ENCODE measurements at regions not wholly inside any gene's neighbourhood (a gene's known extent, or its start where the extent isn't known, plus 50 kb on each side); places are given as distances from the start of the nearest gene placed in this dataset.

DNA sequence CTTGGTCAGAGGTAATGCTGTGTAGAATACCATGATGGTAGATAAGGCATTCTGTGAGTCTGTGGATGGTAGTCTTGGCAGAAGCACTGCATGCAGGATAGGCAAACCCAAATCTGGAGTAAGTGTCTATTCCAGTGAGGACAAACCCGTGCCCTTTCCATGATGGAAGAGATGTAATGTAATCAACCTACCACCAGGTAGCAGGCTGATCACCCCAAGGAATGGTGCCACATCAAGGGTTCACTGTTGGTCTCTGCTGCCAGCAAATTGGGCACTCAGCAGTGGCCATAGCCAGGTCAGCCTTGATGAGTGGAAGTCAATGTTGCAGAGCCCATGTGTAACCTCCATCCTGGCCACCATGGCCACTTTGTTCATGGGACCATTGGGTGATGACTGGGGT lies 155.0 kb downstream of the RAP2A start:
- Histone ChIP-seq H4K20me1 (ENCODE audit: insufficient read depth, poor library complexity, severe bottlenecking) (no peaks in the 10 kb centered on the region), H2AFZ (no peak overlapping the region), H3K9me2 (replicated peaks; ENCODE audit: insufficient read depth) (no peaks in the 10 kb centered on the region), H3K27me3 (no peaks in the 10 kb centered on the region), H3K4me1 (ENCODE audit: insufficient read depth) (peaks cover 9% of the 10 kb centered on the region), H3K79me2 (no peaks in the 10 kb centered on the region), H3K9me3 (ENCODE audit: low read depth) (no peaks in the 10 kb centered on the region), H3K36me3 (replicated peaks; ENCODE audit: insufficient read depth, low read depth) (no peaks in the 10 kb centered on the region), H3K4me3 (no peak overlapping the region), H3K27ac (no peak overlapping the region), H3K4me2 (no peak overlapping the region)
- no peak for DNase-seq (ENCODE audit: low spot score)
- 88% methylated on average over 1 of the region's 1 CpG for WGBS (ENCODE audit: low lambda C conversion rate, missing lambda C conversion rate)
- TF ChIP-seq, protein P1, sequence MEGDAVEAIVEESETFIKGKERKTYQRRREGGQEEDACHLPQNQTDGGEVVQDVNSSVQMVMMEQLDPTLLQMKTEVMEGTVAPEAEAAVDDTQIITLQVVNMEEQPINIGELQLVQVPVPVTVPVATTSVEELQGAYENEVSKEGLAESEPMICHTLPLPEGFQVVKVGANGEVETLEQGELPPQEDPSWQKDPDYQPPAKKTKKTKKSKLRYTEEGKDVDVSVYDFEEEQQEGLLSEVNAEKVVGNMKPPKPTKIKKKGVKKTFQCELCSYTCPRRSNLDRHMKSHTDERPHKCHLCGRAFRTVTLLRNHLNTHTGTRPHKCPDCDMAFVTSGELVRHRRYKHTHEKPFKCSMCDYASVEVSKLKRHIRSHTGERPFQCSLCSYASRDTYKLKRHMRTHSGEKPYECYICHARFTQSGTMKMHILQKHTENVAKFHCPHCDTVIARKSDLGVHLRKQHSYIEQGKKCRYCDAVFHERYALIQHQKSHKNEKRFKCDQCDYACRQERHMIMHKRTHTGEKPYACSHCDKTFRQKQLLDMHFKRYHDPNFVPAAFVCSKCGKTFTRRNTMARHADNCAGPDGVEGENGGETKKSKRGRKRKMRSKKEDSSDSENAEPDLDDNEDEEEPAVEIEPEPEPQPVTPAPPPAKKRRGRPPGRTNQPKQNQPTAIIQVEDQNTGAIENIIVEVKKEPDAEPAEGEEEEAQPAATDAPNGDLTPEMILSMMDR (IDR thresholded peaks at IDR 0.05; ENCODE audit: poor library complexity), result no peak
- TF ChIP-seq EZH2 (IDR thresholded peaks at IDR 0.05; ENCODE audit: borderline replicate concordance) (no peak), EZH2phosphoT487 (IDR thresholded peaks at IDR 0.05; ENCODE audit: low read depth, severe bottlenecking, unreplicated experiment) (no peak)

DNA sequence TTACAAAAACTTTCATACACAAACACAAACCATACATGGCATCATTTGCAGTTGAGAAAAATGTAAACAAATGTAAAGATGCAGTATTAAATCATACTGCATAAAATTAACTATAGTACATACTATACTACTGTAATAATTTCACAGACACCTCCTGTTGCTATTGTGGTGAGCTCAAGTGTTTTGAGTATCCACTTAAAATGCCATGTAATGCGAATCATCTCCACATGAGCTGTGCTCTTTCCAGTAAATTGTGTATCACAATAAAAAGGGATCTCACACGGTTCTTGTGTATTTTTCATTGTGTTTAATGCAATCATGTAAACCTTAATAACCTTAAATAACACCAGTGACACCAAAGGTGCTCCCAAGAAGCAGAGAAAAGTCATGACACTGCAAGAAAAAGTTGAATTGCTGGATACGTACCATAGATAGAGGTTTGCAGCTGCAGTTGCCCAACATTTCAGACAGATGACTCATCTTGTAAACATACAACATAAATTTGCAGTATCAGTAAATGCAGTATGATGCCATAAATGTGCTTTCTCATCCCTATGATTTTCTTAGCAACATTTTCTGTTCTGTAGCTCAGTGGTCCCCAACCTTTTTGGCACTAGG lies 166.6 kb downstream of the RAP2A start:
- Histone ChIP-seq H3K9me2 (replicated peaks; ENCODE audit: insufficient read depth) (no peaks in the 10 kb centered on the region), H3K79me2 (no peaks in the 10 kb centered on the region), H3K27ac (no peak overlapping the region), H3K27me3 (no peaks in the 10 kb centered on the region), H3K36me3 (replicated peaks; ENCODE audit: insufficient read depth, low read depth) (no peaks in the 10 kb centered on the region), H2AFZ (no peak overlapping the region), H3K4me1 (ENCODE audit: insufficient read depth) (no peaks in the 10 kb centered on the region), H3K9me3 (ENCODE audit: low read depth) (no peaks in the 10 kb centered on the region), H3K4me3 (no peak overlapping the region), H4K20me1 (ENCODE audit: insufficient read depth, poor library complexity, severe bottlenecking) (no peaks in the 10 kb centered on the region), H3K4me2 (no peak overlapping the region)
- TF ChIP-seq, protein P1 (IDR thresholded peaks at IDR 0.05; ENCODE audit: poor library complexity), result no peak
- TF ChIP-seq EZH2phosphoT487 (IDR thresholded peaks at IDR 0.05; ENCODE audit: low read depth, severe bottlenecking, unreplicated experiment) (no peak), EZH2 (IDR thresholded peaks at IDR 0.05; ENCODE audit: borderline replicate concordance) (no peak)
- peak; percentile 54 for DNase-seq (ENCODE audit: low spot score)
- WGBS (ENCODE audit: low lambda C conversion rate, missing lambda C conversion rate), result 52% methylated on average over 3 of the region's 3 CpGs

DNA sequence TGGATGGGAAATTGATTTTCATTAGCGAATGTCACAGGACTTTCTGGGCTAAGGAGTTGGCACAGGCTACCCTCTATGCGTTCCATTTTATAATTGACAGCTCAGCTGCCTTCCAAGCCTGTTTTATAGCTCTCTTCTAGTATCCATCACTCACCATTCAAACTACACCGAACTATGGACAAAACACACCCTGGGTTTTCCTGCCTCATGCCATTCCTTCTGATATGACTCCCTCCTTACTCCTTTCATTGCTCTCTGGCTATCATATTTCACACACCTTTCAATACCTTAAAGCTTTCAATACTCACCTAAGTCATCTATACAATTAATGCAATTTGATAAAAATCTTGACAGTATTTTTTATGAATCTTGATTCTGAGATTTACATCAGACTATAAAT lies 181.3 kb downstream of the RAP2A start:
- no peaks in the 10 kb centered on the region for H3K36me3 ChIP-seq (replicated peaks; ENCODE audit: insufficient read depth, low read depth)
- no peak for DNase-seq (ENCODE audit: low spot score)
- H4K20me1 ChIP-seq (ENCODE audit: insufficient read depth, poor library complexity, severe bottlenecking), result no peaks in the 10 kb centered on the region
- no peak overlapping the region for H2AFZ ChIP-seq
- no peaks in the 10 kb centered on the region for H3K9me2 ChIP-seq (replicated peaks; ENCODE audit: insufficient read depth)
- H3K4me3 ChIP-seq, result no peak overlapping the region
- no peak overlapping the region for H3K27ac ChIP-seq
- no peaks in the 10 kb centered on the region for H3K9me3 ChIP-seq (ENCODE audit: low read depth)
- H3K4me1 ChIP-seq (ENCODE audit: insufficient read depth), result no peaks in the 10 kb centered on the region
- no peak overlapping the region for H3K4me2 ChIP-seq
- TF ChIP-seq, protein P1 (IDR thresholded peaks at IDR 0.05; ENCODE audit: poor library complexity), result no peak
- TF ChIP-seq EZH2phosphoT487 (IDR thresholded peaks at IDR 0.05; ENCODE audit: low read depth, severe bottlenecking, unreplicated experiment), result no peak
- no peak for TF ChIP-seq EZH2 (IDR thresholded peaks at IDR 0.05; ENCODE audit: borderline replicate concordance)
- WGBS (ENCODE audit: low lambda C conversion rate, missing lambda C conversion rate), result 87% methylated on average over 3 of the region's 3 CpGs
- H3K79me2 ChIP-seq, result no peaks in the 10 kb centered on the region
- no peaks in the 10 kb centered on the region for H3K27me3 ChIP-seq

DNA sequence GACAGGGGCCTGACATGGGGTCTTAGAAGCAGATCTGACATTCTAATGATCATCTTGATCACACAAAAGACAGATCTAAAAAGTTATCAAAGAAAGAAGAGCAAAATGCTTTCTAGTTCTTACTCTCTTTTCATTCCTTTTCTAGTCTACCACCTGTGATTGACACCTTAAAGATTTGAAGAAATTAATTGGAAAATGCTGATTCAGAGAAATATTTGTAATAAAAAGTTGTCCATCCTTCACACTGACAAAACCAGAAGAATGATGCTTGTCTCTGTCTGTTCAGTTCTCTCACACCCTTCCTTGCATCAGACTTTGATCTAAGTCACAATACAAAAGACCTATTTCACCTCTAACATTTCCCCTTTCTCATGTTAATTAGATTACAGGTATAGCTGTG lies 182.4 kb downstream of the RAP2A start:
- no peaks in the 10 kb centered on the region for H4K20me1 ChIP-seq (ENCODE audit: insufficient read depth, poor library complexity, severe bottlenecking)
- H3K36me3 ChIP-seq (replicated peaks; ENCODE audit: insufficient read depth, low read depth), result no peaks in the 10 kb centered on the region
- no peaks in the 10 kb centered on the region for H3K27me3 ChIP-seq
- no peak overlapping the region for H2AFZ ChIP-seq
- H3K4me1 ChIP-seq (ENCODE audit: insufficient read depth), result no peaks in the 10 kb centered on the region
- no peaks in the 10 kb centered on the region for H3K9me2 ChIP-seq (replicated peaks; ENCODE audit: insufficient read depth)
- no peak overlapping the region for H3K4me3 ChIP-seq
- no peaks in the 10 kb centered on the region for H3K79me2 ChIP-seq
- no peak for DNase-seq (ENCODE audit: low spot score)
- no peak overlapping the region for H3K27ac ChIP-seq
- H3K9me3 ChIP-seq (ENCODE audit: low read depth), result no peaks in the 10 kb centered on the region
- no peak overlapping the region for H3K4me2 ChIP-seq
- TF ChIP-seq, protein P1 (IDR thresholded peaks at IDR 0.05; ENCODE audit: poor library complexity), result no peak
- no peak for TF ChIP-seq EZH2 (IDR thresholded peaks at IDR 0.05; ENCODE audit: borderline replicate concordance)
- TF ChIP-seq EZH2phosphoT487 (IDR thresholded peaks at IDR 0.05; ENCODE audit: low read depth, severe bottlenecking, unreplicated experiment), result no peak

Data from hepatocyte (in vitro differentiated cells).